D721Med (cell line): ENCODE measurements at regions not wholly inside any gene's neighbourhood (a gene's known extent, or its start where the extent isn't known, plus 50 kb on each side); places are given as distances from the start of the nearest gene placed in this dataset.

Experiments used
- DNase-seq: peaks from one replicate; pipeline ENCODE4 v3.0.0; 2011; ENCODE audit warnings: low spot score; ENCODE audit not compliant: insufficient read length
- FAIRE-seq: peaks from 2 replicates; lab custom pipeline; 2011; peaks lifted over from hg19 to GRCh38; lab: Jason Lieb, UNC
- CTCF ChIP-seq: IDR thresholded peaks from 2 replicates; pipeline ENCODE4 v1.5.1; 2012; ENCODE audit warnings: mild to moderate bottlenecking, control low read depth; ENCODE audit not compliant: insufficient read depth; ENCODE audit errors: missing control alignments

DNA sequence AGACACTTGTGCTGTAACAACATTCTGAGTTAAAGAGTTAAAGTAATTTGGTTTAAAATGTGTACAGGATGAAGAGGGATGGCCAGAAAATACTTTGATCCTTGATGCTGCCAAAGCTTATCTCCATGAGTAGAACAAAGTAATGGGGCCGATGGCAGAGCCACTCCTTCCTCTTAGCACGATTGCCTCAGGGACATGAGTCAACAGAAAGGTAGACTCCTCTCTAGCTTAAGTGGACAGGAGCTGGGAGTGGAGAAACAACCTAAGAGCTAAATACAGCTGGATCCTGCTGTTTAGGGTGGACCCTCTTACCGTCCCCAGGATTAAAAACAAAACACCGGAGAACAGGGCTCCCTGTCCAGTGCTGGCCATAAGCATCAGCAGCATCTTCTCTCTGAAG, 267.3 kb downstream of the IRX1 start:
- FAIRE-seq (no peak), DNase-seq (no peak)
- no peak for TF ChIP-seq CTCF

- no peak for DNase-seq
- no peak for FAIRE-seq
- TF ChIP-seq CTCF: no peak
These were observed 279.5 kb downstream of the IRX1 start for GRCh38 chr5:3875144-3875543.

DNA sequence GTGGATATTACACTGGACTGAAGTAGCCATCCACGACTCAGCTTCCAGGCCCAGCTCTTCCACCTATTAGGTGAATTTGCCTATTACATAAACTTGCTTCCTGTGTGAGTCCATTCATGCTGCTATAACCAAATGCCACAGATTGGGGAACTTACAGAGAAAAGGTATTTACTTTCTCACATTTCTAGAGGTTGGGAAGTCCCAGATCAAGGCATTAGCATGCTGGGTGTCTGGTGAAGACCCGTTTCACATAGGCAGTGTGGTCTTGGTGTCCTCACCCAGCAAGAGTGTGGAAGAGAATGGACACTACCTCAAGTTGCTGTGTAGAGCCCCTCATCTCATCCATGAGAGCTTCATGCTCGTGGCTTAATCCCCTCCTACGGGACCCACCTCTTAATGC, 282.6 kb downstream of the IRX1 start:
- TF ChIP-seq CTCF: no peak
- no peak for DNase-seq
- FAIRE-seq: no peak

- TF ChIP-seq CTCF: no peak
- FAIRE-seq (no peak), DNase-seq (no peak)
These were observed 287.4 kb downstream of the IRX1 start for GRCh38 chr5:3883040-3883439.

DNA sequence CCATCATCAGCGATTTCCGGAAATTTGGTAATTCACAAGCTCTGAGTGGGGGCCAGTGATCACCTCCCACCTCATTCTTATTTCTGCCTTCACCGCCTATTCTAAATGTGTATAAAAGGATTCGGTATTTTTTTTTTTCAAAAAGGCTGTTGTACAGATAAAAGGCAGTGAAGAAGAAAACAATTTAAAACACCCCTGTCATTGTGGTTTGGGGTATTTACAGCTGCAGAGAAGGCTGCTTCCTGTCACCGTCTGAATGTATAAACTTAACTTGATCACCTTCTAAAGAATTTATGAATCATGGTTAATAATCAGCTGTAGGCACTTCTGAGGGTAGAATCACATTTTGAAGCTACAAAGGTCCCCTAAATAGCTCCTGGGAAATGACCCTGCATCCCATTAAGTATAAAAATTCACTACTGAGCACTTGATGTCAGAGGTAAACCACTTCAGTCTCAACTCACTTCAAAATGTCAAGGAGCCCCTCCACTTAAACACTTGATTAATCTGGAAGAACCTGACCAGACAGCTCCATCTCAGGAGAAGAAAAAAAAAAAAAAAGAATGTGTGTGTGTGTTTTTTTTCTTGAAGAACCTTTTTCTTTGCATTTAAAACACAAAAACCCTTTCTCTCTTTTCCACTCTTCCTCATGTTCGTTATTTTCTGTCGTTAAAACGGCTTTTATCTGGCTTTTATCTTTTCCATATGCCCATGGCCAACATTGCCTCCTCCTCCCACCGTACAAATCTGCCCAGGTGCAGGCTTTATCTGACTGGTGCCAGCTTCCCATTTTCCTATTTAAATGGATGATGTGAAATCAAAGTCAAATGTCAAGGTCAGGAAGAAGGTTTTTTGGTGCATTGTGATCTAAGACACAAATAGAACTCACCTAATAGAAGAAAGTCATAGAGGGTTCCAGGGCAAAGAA, 291.2 kb downstream of the IRX1 start:
- FAIRE-seq (no peak), DNase-seq (no peak)
- no peak for TF ChIP-seq CTCF

DNA sequence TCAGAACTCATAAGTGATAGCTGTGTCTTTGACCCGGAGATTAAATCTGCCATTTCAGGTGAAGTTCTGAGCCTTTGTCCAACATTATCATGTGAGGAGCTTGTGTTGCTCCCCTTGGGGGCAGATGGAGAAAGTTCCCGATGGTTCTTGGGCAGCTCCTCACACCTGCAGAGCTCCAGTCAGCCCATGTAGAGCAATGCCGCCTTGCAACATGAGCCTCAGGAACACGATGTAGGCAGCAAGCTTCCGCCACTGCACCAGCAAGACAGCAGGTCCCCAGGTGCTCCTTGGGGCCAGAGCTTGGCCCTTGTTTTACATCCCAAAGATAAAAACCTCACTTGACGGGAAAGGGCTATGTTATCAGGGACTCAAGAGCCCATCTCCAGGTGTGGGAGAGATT, 292.7 kb downstream of the IRX1 start:
- no peak for TF ChIP-seq CTCF
- DNase-seq (no peak), FAIRE-seq (no peak)
